ENCODE measurements at regions not wholly inside any gene's neighbourhood (a gene's known extent, or its start where the extent isn't known, plus 50 kb on each side); places are given as distances from the start of the nearest gene placed in this dataset.

GRCh38 chr1:208593306-208594006, 349.3 kb upstream of the PLXNA2 start:
- TF ChIP-seq CTCF (IDR thresholded peaks at IDR 0.05; ENCODE audit: low read length) (no peak), EZH2 (optimal IDR thresholded peaks at IDR 0.05; ENCODE audit: low read depth, low read length) (no peak), EZH2phosphoT487 (IDR thresholded peaks at IDR 0.05; ENCODE audit: low read length) (no peak)

All from MM.1S (cell line).